ENCODE measurements at regions not wholly inside any gene's neighbourhood (a gene's known extent, or its start where the extent isn't known, plus 50 kb on each side); places are given as distances from the start of the nearest gene placed in this dataset.

GRCh38 chr1:22330760-22331119 lies 120.9 kb upstream of the ZBTB40 start:
- no peaks in the 10 kb centered on the region for H3K27me3 ChIP-seq
- DNase-seq (ENCODE audit: low spot score in 2 of 2) = no peak
- no peak overlapping the region for H3K4me3 ChIP-seq
- no peaks in the 10 kb centered on the region for H3K9me3 ChIP-seq
- no peak overlapping the region for H3K27ac ChIP-seq
- TF ChIP-seq CTCF (IDR thresholded peaks at IDR 0.05) = no peak
- H3K36me3 ChIP-seq = no peaks in the 10 kb centered on the region
- intact Hi-C loops (cut with DNase I) = no loop called here
- H3K4me1 ChIP-seq = no peaks in the 10 kb centered on the region

- Histone ChIP-seq H3K4me1 (no peaks in the 10 kb centered on the region), H3K27me3 (no peaks in the 10 kb centered on the region), H3K9me3 (no peaks in the 10 kb centered on the region), H3K27ac (no peak overlapping the region), H3K4me3 (no peak overlapping the region), H3K36me3 (no peaks in the 10 kb centered on the region)
- no peak for TF ChIP-seq CTCF (IDR thresholded peaks at IDR 0.05)
- intact Hi-C loops (cut with DNase I) = no loop called here
- no peak for DNase-seq (ENCODE audit: low spot score in 2 of 2)
Observed at GRCh38 chr1:22331618-22332423, 119.8 kb upstream of the ZBTB40 start.

GRCh38 chr1:22332424-22332717 lies 119.3 kb upstream of the ZBTB40 start:
- no peak for TF ChIP-seq CTCF (IDR thresholded peaks at IDR 0.05)
- Histone ChIP-seq H3K27ac (no peak overlapping the region), H3K36me3 (no peaks in the 10 kb centered on the region), H3K4me1 (no peaks in the 10 kb centered on the region), H3K27me3 (no peaks in the 10 kb centered on the region), H3K9me3 (no peaks in the 10 kb centered on the region), H3K4me3 (no peak overlapping the region)
- DNase-seq (ENCODE audit: low spot score in 2 of 2) = no peak
- intact Hi-C loops (cut with DNase I) = no loop called here

GRCh38 chr1:22332795-22333499 lies 118.7 kb upstream of the ZBTB40 start:
- intact Hi-C loops (cut with DNase I) = no loop called here
- Histone ChIP-seq H3K4me3 (no peak overlapping the region), H3K27me3 (no peaks in the 10 kb centered on the region), H3K36me3 (no peaks in the 10 kb centered on the region), H3K4me1 (no peaks in the 10 kb centered on the region), H3K27ac (no peak overlapping the region), H3K9me3 (no peaks in the 10 kb centered on the region)
- no peak for DNase-seq (ENCODE audit: low spot score in 2 of 2)
- no peak for TF ChIP-seq CTCF (IDR thresholded peaks at IDR 0.05)

- Histone ChIP-seq H3K36me3 (no peaks in the 10 kb centered on the region), H3K9me3 (no peaks in the 10 kb centered on the region), H3K27ac (no peak overlapping the region), H3K27me3 (no peaks in the 10 kb centered on the region), H3K4me1 (no peaks in the 10 kb centered on the region), H3K4me3 (no peak overlapping the region)
- intact Hi-C loops (cut with DNase I) = no loop called here
- TF ChIP-seq CTCF (IDR thresholded peaks at IDR 0.05) = no peak
- no peak for DNase-seq (ENCODE audit: low spot score in 2 of 2)
Observed at GRCh38 chr1:22333516-22334121, 118.0 kb upstream of the ZBTB40 start.
